Smooth muscle cell (in vitro differentiated cells): ENCODE measurements at regions not wholly inside any gene's neighbourhood (a gene's known extent, or its start where the extent isn't known, plus 50 kb on each side); places are given as distances from the start of the nearest gene placed in this dataset.

ENCODE experiments used
- DNase-seq: peaks from one replicate; lab custom pipeline; 2025; ENCODE audit not compliant: unreplicated experiment; lab: John Stamatoyannopoulos, UW
- H2AFZ ChIP-seq: fragments of 200-600 bp; sonication (generic); 2 replicates; pipeline ENCODE4 v1.6.0; 2016; ENCODE audit warnings: antibody characterized with exemption, low read depth, mild to moderate bottlenecking
- H3F3A ChIP-seq: fragments of 200-600 bp; sonication (generic); 2 replicates; pipeline ENCODE4 v1.6.0; 2017; ENCODE audit warnings: antibody characterized with exemption, low read depth
- H3K27ac ChIP-seq: fragments of 200-600 bp; sonication (generic); 2 replicates; pipeline ENCODE4 v1.5.1; 2016; ENCODE audit warnings: low read depth, mild to moderate bottlenecking
- H3K27me3 ChIP-seq: fragments of 200-600 bp; sonication (generic); 2 replicates; pipeline ENCODE4 v1.6.1; 2016; ENCODE audit warnings: low read depth, mild to moderate bottlenecking
- H3K36me3 ChIP-seq: fragments of 200-600 bp; sonication (generic); 2 replicates; pipeline ENCODE4 v1.5.1; 2016; ENCODE audit warnings: low read depth
- H3K4me1 ChIP-seq: fragments of 200-600 bp; sonication (generic); 2 replicates; pipeline ENCODE4 v1.5.1; 2016; ENCODE audit warnings: low read depth
- H3K4me2 ChIP-seq: fragments of 200-600 bp; sonication (generic); 2 replicates; pipeline ENCODE4 v1.6.0; 2016; ENCODE audit warnings: mild to moderate bottlenecking
- H3K4me3 ChIP-seq: fragments of 200-600 bp; sonication (generic); 2 replicates; pipeline ENCODE4 v1.5.1; 2016; ENCODE audit warnings: mild to moderate bottlenecking
- H3K79me2 ChIP-seq: fragments of 200-600 bp; sonication (generic); 2 replicates; pipeline ENCODE4 v1.6.0; 2016; ENCODE audit warnings: low read depth, mild to moderate bottlenecking
- H3K9ac ChIP-seq: fragments of 200-600 bp; sonication (generic); 2 replicates; pipeline ENCODE4 v1.6.0; 2016; ENCODE audit warnings: low read depth
- H3K9me3 ChIP-seq: fragments of 200-600 bp; sonication (generic); replicated peaks from 2 replicates; pipeline ENCODE4 v1.5.1; 2016; ENCODE audit warnings: low read depth
- H4K20me1 ChIP-seq: fragments of 200-600 bp; sonication (generic); 2 replicates; pipeline ENCODE4 v1.6.0; 2016; ENCODE audit warnings: low read depth
- CTCF ChIP-seq: fragments of 200-600 bp; sonication (generic); IDR thresholded peaks from 2 replicates; pipeline ENCODE4 v1.5.1; 2017; ENCODE audit warnings: borderline replicate concordance, mild to moderate bottlenecking, antibody characterized with exemption; ENCODE audit not compliant: insufficient read depth, poor library complexity, severe bottlenecking
- WGBS: methylation state at CpG from one replicate; pipeline ENCODE4 v1.1.7; 2016; ENCODE audit warnings: low lambda C conversion rate; 5-methylcytosine and 5-hydroxymethylcytosine counted together

GRCh38 chr11:112548641-112549040 is 288.0 kb upstream of the PLET1 start:
- Histone ChIP-seq H3K36me3 (no peaks in the 10 kb centered on the region), H3K9ac (no peak overlapping the region), H4K20me1 (no peaks in the 10 kb centered on the region), H3K9me3 (no peaks in the 10 kb centered on the region), H3K79me2 (no peaks in the 10 kb centered on the region), H3K4me2 (no peak overlapping the region), H3F3A (no peaks in the 10 kb centered on the region), H3K4me3 (no peak overlapping the region), H2AFZ (no peak overlapping the region), H3K27ac (no peak overlapping the region), H3K4me1 (no peaks in the 10 kb centered on the region), H3K27me3 (peaks cover 27% of the 10 kb centered on the region)
- DNase-seq, result no peak
- TF ChIP-seq CTCF, result no peak

GRCh38 chr11:112553205-112553731 is 292.6 kb upstream of the PLET1 start:
- no peak overlapping the region for H2AFZ ChIP-seq
- H3K4me2 ChIP-seq, result no peak overlapping the region
- no peaks in the 10 kb centered on the region for H3K4me1 ChIP-seq
- H3K4me3 ChIP-seq, result no peak overlapping the region
- H3K27me3 ChIP-seq, result peaks cover 27% of the 10 kb centered on the region
- H3K27ac ChIP-seq, result no peak overlapping the region
- TF ChIP-seq CTCF, result no peak
- DNase-seq, result no peak
- H3K9me3 ChIP-seq, result no peaks in the 10 kb centered on the region
- no peak overlapping the region for H3K9ac ChIP-seq
- H4K20me1 ChIP-seq, result no peaks in the 10 kb centered on the region
- 69% methylated on average over 4 of the region's 4 CpGs for WGBS
- H3K36me3 ChIP-seq, result no peaks in the 10 kb centered on the region
- no peaks in the 10 kb centered on the region for H3F3A ChIP-seq
- no peaks in the 10 kb centered on the region for H3K79me2 ChIP-seq

GRCh38 chr11:112554586-112554985 is 293.9 kb upstream of the PLET1 start:
- Histone ChIP-seq H3K27me3 (peaks cover 18% of the 10 kb centered on the region), H3K9ac (no peak overlapping the region), H3K4me1 (no peaks in the 10 kb centered on the region), H3K79me2 (no peaks in the 10 kb centered on the region), H3K4me2 (no peak overlapping the region), H3K4me3 (no peak overlapping the region), H4K20me1 (no peaks in the 10 kb centered on the region), H3F3A (no peaks in the 10 kb centered on the region), H2AFZ (no peak overlapping the region), H3K9me3 (no peaks in the 10 kb centered on the region), H3K36me3 (no peaks in the 10 kb centered on the region), H3K27ac (no peak overlapping the region)
- TF ChIP-seq CTCF, result no peak
- no peak for DNase-seq
- 87% methylated on average over 4 of the region's 4 CpGs for WGBS

GRCh38 chr11:112555491-112556364 is 295.1 kb upstream of the PLET1 start:
- DNase-seq, result peak; percentile 8

More at GRCh38 chr11:112555491-112556364, 295.1 kb upstream of the PLET1 start:
- Histone ChIP-seq H3K27me3 (peaks cover 12% of the 10 kb centered on the region), H3K9me3 (no peaks in the 10 kb centered on the region), H3K36me3 (no peaks in the 10 kb centered on the region), H2AFZ (no peak overlapping the region), H3K4me2 (no peak overlapping the region), H3K79me2 (no peaks in the 10 kb centered on the region), H3K9ac (no peak overlapping the region), H4K20me1 (no peaks in the 10 kb centered on the region), H3F3A (no peaks in the 10 kb centered on the region), H3K4me3 (no peak overlapping the region), H3K4me1 (no peaks in the 10 kb centered on the region), H3K27ac (no peak overlapping the region)
- 57% methylated on average over 10 of the region's 10 CpGs for WGBS
- peak; percentile 59 for TF ChIP-seq CTCF
